LNCaP clone FGC (cell line): ENCODE measurements at regions not wholly inside any gene's neighbourhood (a gene's known extent, or its start where the extent isn't known, plus 50 kb on each side); places are given as distances from the start of the nearest gene placed in this dataset.
"Not testable (repeated sequence)": the region's sequence is repeated elsewhere in the genome, so short reads cannot be mapped to it uniquely, and the experiment has no call there.

Experiments
- DNase-seq: peaks from one replicate; pipeline ENCODE4 v3.0.0-alpha.2; 2011; ENCODE audit warnings: low read depth
- H3K4me3 ChIP-seq: 2 replicates; pipeline ENCODE4 v1.5.1; 2011; ENCODE audit warnings: mild to moderate bottlenecking, low read depth, low read length, control low read depth
- CTCF ChIP-seq: IDR thresholded peaks from 2 replicates; pipeline ENCODE4 v1.5.1; 2012; ENCODE audit warnings: mild to moderate bottlenecking; ENCODE audit not compliant: control insufficient read depth, insufficient read depth; ENCODE audit errors: extremely low read depth

DNA sequence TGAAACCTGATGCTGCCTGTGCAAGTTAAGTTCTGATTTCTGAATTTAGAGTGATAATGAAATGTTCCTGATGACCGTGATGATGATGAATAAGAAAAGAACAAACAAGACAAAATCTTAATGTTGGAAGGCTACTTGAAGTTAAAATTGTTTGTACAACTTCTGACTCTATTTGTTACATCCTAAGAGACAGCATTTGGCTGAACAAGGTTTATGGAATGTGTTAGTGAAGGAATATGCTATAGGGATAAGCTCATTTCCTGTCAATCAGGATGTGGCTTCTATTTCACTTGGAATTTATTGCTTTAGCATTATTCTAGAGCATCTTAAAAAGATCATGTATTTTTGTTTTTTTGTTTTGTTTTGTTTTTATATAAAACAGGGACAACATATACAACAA lies 267.5 kb downstream of the FAT4 start:
- H3K4me3 ChIP-seq = no peak overlapping the region
- DNase-seq = no peak
- TF ChIP-seq CTCF = no peak

- DNase-seq = no peak
- no peak overlapping the region for H3K4me3 ChIP-seq
- no peak for TF ChIP-seq CTCF
Observed at GRCh38 chr4:125590158-125590557, 275.4 kb downstream of the FAT4 start.

GRCh38 chr4:125591290-125591689 lies 276.5 kb downstream of the FAT4 start:
- no peak for TF ChIP-seq CTCF
- DNase-seq = no peak

DNA sequence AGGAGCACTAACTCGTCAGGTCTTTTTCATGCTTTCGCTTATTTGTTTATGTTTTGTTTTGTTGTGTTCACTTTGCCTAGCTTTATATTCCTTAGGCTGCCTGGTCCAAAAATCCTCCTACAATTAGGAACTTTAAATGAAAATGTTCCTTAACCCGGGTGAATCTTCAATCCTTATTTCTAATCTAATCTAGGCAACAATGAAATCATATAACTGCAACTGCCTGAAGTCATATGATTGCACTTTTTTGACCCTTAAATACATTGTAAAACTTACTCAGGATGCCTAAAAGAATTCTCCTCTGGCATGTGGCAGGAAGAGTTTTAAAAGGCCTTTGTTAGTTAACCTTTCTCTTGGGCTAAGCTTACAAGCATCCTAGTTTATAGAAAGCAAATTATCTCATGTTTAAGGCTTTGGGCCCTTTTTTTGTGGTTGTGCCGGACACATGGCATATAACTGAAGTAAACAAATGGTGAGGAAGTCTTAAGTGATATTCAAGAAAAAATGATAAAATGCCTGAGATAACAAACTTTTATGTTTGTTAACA lies 279.4 kb downstream of the FAT4 start:
- no peak for TF ChIP-seq CTCF
- no peak overlapping the region for H3K4me3 ChIP-seq
- no peak for DNase-seq

More at GRCh38 chr4:125591290-125591689, 276.5 kb downstream of the FAT4 start:
- H3K4me3 ChIP-seq = no peak overlapping the region

- H3K4me3 ChIP-seq, DNase-seq: not testable (repeated sequence)
Observed at GRCh38 chr4:125605926-125606325, 291.2 kb downstream of the FAT4 start.

- TF ChIP-seq CTCF = no peak
- no peak for DNase-seq
- no peak overlapping the region for H3K4me3 ChIP-seq
Observed at GRCh38 chr4:125620066-125620860, 305.5 kb downstream of the FAT4 start.

GRCh38 chr4:125624951-125625350 lies 310.2 kb downstream of the FAT4 start:
- no peak for DNase-seq
- TF ChIP-seq CTCF = no peak
- H3K4me3 ChIP-seq = no peak overlapping the region
